ENCODE measurements at regions not wholly inside any gene's neighbourhood (a gene's known extent, or its start where the extent isn't known, plus 50 kb on each side); places are given as distances from the start of the nearest gene placed in this dataset.
A peak's percentile ranks its signal among the peaks of the same experiment; 100 is the strongest.

DNA sequence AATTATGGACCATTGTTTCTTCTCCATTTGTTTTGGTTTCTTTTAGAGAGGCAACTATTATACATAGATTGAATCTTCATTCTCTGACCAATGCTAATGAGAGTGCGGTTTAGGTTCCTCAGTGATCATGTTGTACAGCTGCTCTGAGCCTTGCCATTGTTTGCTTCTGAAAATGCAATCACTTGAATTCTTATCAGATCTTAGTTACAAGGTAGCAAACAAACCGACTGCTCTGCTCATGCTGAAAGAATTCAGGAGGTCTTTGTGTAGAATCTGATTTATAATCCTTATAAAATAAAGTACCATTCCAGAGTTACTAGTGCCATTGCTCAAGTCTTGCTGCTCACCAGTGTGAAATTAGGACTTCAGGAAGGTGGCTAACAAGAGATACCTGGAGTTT is 569.1 kb upstream of the ID4 start:
- DNase-seq (ENCODE audit: low spot score): no peak

DNA sequence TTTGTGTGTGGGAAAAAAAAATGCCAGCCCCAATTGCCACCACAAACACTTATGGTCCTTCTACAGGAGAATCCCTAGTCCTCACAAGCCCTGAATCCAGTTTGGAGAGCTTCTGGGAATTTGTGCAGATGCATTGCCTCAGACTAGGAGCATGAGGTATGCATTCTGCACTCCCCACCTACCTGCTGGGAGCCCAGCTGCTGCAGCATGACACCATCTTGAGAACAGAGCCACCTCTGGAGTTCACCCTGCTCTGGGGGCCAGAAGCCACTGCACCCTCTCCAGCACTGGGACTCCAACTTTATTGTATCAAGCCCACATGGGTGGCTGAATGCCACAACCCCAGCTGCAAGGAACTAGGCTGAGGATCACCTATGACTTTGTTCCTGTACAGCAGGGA is 568.5 kb upstream of the ID4 start:
- DNase-seq (ENCODE audit: low spot score): no peak

DNA sequence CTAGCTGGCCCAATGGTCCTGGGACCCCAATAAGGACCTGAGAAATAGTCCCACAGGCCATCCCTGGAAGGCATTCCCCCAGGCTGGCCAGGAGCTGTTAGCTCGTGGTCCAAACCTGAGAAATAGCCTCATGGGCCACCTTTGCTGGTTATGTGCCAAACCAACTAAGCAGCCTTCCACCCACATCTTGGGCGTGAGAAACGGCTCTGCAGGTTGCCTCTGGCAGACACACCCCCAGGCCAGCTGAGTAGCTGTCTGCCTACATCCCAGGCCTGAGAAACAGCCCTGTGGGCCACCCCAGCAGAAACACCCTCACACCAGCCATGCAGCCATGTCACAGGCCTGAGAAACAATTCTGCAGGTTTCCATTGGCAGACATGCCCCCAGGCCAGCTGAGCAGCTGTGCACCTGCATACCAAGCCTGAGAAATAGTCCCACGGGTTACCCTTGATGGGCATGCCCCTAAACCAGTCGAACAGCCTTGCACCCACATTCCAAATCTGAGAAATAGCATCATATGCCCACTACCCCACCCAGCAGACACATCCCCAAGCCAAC is 567.8 kb upstream of the ID4 start:
- no peak for DNase-seq (ENCODE audit: low spot score)

DNA sequence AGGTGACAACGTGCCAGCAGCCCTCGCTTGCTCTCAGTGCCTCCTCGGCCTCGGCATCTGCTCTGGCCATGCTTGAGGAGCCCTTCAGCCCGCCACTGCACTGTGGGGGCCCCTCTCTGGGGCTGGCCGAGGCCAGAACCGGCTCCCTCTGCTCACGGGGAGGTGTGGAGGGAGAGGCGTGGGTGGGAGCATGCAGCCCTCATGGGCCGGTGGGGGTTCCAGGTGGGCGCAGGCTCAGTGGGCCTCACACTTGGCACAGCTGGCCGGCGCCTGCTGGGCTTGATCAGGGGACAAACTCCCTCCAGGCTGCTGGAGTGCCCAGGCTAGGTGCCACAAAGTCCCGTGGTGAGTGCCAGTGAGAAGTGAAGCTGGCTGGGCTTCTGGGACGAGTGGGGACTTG is 566.6 kb upstream of the ID4 start:
- no peak for DNase-seq (ENCODE audit: low spot score)

DNA sequence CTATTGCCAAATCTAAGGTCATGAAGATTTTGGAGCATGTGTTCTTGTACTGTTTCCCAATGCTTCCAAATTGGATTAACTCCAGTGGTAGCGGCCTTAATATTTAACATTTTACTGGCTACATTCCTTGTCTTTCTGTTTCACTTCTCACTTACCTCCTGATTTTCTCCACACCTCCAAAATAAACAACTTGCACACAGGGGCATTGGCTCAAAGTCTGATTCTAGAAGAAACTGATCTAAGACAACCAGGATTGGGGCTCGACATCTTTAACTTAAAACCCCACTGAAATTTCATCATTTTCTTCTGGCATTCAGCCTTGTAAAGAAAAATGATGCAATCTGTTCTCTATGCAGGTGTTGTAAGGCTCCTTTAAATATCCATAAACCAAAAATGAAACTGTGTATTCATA is 557.9 kb upstream of the ID4 start:
- DNase-seq (ENCODE audit: low spot score): peak; percentile 21

DNA sequence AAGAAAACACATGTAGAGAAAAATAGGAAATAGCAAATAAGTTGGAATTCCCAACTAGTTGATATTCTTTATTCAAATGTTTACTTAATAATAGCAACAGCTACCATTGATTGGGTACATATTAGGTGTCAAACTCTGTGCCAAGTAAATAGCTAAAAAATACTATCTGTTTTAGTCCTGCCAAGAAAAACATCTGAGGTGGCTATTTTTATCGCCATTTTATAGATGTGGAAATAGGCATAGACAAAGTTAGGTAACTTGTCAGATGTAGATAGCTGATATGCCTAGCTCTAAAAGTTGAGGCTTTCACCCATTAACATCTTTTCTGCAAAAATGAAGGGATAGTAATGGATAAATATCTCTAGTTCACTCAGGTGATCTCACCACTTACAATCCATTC is 549.2 kb upstream of the ID4 start:
- DNase-seq (ENCODE audit: low spot score): no peak

DNA sequence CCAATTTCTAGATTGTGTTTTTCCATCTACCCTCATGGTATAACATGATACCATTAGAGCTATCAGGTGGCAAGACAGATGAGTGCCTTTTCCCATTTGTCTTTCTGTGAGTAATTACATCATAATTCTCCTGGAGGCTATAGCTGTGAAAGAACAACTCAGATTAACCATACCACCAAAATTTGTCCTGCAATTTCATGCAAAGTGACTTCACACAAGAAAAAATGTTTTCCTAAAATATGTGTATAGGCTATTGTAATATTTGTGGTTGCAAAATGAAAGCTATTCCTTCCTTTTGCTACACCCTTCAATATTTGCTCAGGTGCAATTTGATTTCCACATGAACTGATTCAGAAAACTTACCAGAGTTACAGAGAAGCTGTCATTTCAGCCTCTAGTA is 547.7 kb upstream of the ID4 start:
- DNase-seq (ENCODE audit: low spot score): no peak

DNA sequence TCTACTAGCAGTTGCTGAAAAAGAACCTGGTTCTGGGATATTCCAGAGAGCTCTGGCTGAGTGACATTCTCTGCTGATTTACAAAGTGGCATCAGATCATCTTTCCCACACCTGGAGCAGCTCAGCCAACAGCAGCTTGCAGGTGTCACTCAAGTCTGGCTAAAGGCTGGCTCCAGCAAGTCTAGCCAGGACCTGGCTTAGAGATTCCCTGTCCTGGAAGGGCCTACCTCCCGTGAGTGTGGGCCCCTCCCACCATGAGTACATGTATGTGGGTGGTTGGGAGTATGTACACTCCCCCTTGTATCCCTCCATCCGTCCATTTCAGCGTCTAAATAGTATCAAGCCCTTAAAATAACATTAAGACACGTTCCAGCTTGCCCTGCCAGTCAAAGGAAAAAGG is 539.3 kb upstream of the ID4 start:
- DNase-seq (ENCODE audit: low spot score): no peak

DNA sequence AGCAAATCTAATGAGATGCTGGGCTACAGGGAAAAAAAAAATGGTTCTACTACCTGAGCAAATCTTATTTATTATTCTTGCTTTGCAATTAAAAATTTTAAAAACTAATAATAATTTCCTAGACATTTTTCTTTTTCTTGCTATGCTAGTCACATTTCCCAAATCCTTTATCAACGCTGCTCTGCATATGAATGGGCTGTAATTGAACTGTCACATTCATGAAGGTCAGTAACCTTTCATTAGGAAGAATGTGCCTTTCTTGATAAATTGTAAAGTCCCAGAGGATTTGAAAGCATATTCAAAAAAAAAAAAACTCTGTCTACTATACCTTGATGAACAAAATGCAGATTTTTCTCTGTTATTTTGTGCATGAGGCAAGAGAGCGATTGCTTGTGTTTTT is 538.7 kb upstream of the ID4 start:
- DNase-seq (ENCODE audit: low spot score): no peak

DNA sequence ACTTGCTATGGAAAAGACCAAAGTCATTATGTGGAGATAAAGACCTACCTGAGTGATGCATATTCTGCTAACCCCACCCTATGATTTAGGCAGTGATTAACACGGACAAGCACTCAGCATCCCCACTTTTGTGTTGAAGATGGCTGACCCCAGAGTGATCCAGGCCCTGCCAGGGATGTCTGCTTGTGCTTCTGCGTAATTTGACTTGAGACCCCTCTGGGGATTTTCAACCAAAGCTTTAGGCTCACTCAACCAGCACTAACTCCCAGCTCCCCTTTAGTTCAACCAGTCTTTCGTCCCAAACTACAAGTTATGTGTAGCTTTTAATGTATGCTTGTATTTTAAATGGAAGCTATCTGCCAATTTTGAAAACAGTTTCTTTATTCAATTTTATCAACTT is 538.0 kb upstream of the ID4 start:
- no peak for DNase-seq (ENCODE audit: low spot score)

DNA sequence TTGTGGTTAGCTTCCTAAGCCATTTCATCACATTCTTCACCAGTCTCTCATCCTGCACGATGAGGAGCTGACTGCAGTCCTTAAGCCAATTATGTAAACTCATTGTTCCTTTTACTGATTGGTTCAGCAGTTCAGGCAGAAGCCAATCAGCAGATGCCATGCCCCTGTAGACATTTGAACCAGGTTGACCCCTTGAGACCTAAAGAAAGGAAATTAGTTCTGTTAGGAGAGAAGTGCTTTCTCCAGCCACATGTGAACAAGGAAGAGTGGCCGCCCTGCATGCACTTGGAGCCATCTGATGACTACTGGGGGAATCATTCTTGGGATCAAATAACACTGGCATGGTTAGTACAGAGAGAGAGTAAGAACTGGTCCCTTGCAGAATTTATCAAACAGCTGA is 535.2 kb upstream of the ID4 start:
- DNase-seq (ENCODE audit: low spot score): no peak

DNA sequence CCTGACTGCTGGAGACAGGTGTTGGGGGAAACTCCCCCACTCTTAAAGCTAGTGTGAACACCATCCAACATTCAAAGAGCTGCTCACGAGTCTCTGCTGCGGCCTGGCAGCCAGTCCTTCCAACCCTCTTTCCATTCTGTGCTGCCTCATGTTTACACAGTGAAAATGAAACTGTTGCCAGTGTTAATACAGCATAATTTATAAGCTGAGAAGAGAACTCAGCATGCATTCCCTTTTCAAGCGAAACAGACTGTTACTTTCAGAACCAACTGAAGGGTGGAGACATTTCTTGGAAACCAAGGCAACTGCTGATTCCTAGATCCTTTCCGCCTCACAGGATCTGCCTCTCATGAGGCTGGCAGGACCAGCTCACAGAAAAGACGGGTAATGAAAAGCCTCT is 533.8 kb upstream of the ID4 start:
- DNase-seq (ENCODE audit: low spot score): peak; percentile 83

DNA sequence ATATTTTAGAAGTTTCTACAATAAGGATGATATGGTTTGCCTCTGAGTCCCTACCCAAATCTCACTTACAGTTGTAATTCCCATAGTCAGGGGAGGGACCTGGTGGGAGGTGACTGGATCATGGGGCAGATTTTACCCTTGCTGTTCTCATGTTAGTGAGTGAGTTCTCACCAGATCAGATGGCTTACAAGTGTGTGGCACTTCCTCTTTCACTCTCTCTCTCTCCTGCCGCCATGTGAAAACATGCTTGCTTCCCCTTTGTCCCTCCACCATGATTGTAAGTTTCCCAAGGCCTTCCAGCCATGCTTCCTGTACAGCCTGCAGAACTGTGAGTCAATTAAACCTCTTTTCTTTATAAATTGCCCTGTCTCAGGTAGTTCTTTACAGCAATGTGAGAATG is 527.5 kb upstream of the ID4 start:
- DNase-seq (ENCODE audit: low spot score): no peak

DNA sequence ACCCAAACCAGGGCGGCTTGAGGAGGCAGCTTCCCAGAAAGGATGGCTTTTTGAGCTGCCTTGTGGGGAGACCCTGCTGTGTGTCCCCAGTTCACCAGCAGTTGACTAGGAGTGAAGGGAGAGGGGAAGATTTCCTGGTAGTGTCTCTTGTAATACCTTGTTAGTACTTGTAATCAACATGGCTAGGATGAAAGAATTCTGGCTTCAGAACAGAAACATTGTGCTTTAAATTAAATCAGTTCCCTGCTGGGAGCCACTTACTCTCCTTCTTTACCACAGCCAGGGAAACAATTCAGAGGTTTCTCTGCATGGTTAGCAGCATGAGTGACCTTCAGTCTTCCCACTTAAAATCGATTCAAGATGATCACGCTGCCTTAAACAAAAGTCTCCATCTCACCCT is 525.4 kb upstream of the ID4 start:
- peak; percentile 29 for DNase-seq (ENCODE audit: low spot score)

DNA sequence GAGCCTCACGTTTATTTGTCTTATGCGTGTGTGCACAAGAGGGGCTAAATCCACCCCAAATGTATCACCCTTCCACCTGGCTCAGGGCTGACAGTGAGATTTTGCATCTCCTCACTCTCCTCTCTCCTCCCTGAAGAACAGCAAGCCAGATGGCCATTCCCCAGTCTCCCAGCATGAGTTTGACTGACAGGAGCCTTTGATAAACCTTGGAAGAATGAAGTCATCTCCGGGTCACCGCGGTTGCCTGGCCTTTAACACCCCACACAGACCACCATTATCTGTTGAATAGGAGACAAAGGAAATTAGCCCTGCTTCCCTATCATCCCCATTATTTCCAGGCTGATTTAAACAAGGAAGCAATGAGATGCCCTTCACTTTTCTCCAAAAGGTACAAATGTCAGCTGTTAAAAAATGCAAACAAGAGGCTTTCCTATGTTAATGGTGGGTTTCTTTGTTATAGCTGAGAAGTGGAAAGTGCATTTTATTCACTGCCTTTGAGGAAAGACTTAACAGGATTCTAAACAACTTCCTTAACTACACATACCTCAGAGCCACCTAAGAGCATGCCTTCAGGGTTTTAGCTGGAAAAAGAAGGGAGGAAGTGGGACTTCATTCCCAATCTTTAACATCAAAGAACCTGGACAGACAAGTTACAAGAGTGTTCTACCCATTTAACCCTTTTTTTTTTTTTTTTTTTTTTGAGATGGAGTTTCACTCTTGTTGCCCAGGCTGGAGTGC is 524.8 kb upstream of the ID4 start:
- peak; percentile 56 for DNase-seq (ENCODE audit: low spot score)

DNA sequence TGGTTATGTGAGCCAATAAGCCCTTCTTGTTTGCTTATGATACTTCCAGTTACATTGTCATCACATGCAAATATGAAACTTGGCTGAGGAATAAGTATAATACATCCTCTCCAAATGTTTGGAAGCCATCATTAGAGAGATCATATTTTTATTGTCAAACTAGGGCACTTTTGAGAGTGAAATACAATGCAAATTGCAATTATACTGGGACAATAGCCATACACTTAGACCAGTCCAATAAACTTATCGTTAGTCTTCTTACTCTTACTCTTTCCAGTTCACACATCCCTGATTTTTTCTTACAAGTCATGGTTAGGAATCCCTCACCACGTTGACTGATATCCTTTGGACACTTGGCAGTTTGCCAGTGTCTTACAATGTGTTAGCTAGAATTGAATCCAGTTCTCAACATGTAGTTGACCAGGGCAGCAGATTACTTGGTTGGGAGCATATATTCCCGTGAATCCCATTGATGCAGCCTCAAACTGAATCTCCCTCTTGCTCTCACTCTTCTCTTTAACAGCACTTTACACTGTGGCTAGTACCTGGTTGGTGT is 519.7 kb upstream of the ID4 start:
- DNase-seq (ENCODE audit: low spot score): no peak

DNA sequence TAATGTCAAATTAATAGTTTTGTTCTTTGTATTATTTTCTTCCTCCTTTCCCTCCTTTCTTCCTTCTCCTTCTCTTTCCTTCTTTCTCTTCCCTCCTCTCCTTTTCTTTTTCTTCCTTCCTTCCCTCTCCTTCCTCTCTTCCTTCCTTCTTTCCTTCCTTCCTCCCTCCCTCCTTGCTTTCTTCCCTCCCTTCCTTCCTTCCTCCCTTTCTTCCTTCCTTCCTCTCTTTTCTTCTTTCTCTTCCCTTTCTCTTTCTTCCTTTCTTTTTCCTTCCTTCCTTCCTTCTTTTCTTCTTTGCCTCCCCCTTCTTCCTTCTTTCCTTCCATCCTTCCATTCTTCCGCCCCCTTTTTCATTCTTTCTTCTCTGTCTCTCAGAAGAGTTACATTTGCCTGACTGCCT is 518.2 kb upstream of the ID4 start:
- DNase-seq (ENCODE audit: low spot score): no peak

DNA sequence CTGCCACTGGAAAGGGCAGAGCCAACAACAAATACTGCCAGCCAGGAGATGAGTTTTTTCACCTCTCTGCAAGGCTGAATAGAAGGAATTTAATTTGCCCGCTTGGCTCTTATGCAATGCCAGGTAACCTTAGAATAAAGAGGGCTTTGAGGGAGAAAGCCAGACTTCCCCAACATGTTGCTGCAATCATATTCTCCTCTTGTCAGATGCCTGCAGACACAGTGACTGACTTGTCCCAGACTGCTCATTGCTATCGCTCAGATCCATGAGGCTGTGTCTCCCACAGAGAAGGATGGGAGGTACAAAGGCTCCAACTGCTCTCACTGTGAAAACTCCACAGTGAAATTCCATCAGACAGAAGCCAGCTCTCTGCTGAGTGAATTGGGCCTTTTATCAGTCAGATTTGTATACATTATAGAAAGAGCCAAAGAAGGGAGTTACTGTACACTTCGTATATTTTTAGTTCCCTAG is 517.0 kb upstream of the ID4 start:
- DNase-seq (ENCODE audit: low spot score): peak; percentile 58

DNA sequence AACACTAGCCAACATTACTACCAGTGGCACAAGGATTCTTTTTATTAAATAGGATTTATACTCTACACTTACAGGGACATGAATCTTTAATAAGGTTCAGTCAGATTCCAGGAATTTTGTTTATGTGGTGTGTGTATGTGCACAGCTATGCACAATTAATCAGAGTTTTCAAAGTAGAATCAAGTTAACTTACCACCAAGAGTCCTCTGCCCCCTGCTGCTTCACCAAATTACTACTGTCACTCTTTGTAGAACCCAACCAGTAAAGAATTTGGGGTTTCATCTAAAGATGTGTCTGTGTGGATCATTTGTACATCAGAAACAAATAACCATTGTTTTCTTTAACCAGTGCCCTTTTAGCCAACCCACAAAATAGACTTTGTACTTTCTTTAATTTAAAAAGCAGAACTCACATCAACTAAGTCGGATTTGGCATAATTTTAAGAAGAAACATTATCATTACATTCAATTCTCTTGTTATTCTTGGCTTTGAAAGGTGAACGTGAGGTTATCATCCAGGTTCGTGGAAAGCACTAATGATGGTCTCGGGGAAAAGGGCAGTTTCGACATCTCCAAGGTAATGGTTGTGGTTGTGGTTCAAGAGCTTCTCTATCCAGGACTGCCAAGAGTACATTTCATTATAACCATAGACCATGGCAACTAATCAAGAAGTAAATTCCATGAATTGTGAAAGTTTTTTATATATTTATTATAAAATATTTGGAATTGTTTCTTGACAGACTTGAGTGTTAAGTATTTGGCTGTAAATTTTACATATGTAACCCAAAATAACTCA is 514.3 kb upstream of the ID4 start:
- DNase-seq (ENCODE audit: low spot score): no peak

DNA sequence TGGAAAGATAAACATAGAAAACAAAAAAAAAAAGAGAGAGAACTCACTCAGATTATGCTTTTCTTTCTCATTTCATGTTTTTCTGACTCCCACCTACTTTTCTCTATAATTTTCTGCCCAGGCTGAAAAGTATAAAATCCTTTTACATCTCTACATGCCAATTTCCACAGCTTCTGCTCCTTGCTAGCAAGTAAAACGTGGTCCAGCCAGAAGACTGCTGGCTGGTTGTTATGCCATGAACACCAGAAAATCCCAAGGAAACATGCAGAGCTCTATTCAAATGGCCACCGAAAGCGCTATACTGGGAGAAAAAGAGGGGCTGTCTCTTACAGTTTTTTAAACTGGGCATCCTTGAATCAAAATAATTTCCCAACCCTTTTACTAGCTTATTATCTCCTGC is 512.8 kb upstream of the ID4 start:
- DNase-seq (ENCODE audit: low spot score): peak; percentile 46

DNA sequence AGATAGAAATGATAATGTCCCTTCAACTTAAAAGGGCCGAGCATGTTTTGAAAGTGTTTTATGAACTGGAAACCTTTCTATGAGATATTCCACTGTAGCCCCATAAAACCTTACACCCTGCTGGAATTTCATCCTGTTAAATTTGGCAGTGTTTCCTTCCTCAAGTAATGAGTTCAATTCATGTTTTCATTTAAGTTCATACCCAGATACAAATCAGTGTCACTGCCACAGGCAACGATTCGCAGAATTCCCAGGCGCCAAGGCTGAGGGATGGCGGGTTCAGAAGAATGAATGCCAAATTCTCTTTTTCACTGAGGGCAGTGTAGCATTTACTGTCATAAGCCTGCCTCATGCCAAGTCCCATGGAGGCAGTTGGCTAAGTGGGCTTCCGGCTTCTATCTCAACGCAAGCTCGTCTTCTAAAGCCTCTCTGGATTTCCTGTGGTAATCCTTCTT is 511.8 kb upstream of the ID4 start:
- DNase-seq (ENCODE audit: low spot score): peak; percentile 36

DNA sequence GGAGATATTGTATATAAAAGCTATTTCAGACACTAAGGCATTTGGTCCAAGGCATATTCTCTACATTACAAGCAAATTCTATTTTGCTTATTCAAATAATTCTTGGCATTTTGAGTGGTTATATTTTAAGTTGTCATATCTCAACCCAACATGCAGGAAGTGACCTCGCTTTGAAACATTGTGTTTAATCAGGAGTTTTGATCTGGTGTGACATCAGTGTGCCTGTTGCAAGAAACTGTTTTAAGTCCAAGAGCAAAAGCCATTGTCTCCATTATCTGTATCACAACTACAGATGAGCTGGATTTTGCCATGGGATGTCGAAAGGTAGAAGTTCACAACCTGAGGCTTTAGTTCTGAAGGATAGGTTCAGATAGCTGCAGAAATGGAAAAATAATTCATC is 509.9 kb upstream of the ID4 start:
- no peak for DNase-seq (ENCODE audit: low spot score)

DNA sequence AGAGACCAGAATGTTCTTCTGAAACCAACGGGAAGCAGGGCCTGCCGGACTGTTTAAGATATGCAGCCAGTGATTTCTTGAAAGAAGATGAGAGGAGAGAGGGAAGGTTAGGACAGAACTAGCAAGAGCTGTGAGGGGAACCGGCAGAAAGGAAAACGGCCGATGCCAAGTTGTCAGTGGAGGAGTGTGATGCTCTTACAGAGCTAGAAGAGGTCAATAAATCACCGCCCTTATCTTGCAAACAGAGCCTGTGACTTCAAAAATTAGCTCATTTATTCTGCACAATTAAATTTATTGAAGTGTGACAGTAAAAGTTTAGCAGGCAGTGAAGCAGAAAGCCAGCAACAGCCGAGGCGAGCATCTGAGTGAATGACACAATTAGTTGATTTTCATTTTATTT is 509.5 kb upstream of the ID4 start:
- DNase-seq (ENCODE audit: low spot score): no peak

Measured in cerebellar cortex (tissue), 1 donor.